ENCODE measurements at regions not wholly inside any gene's neighbourhood (a gene's known extent, or its start where the extent isn't known, plus 50 kb on each side); places are given as distances from the start of the nearest gene placed in this dataset.

- Histone ChIP-seq H4K20me1 (ENCODE audit: insufficient read depth, low read length) (no peaks in the 10 kb centered on the region), H3K4me2 (ENCODE audit: low read depth, low read length) (no peak overlapping the region), H3F3A (ENCODE audit: insufficient read depth, low read length) (no peaks in the 10 kb centered on the region), H3K27ac (ENCODE audit: low read length) (no peak overlapping the region), H3K79me2 (ENCODE audit: low read length) (no peaks in the 10 kb centered on the region), H3K4me3 (ENCODE audit: low read length) (no peak overlapping the region), H3K36me3 (replicated peaks; ENCODE audit: insufficient read depth, low read length) (no peaks in the 10 kb centered on the region), H3K9me2 (replicated peaks; ENCODE audit: insufficient read depth, low read length) (no peaks in the 10 kb centered on the region), H3K4me1 (ENCODE audit: low read length) (no peaks in the 10 kb centered on the region), H3K9me3 (replicated peaks; ENCODE audit: insufficient read depth, low read length) (no peaks in the 10 kb centered on the region), H3K27me3 (replicated peaks; ENCODE audit: insufficient read depth, low read length) (no peaks in the 10 kb centered on the region), H3K9ac (ENCODE audit: low read length) (no peak overlapping the region), H2AFZ (ENCODE audit: low read length) (no peak overlapping the region)
- TF ChIP-seq CTCF (IDR thresholded peaks at IDR 0.05; ENCODE audit: low read length) (no peak), EZH2 (optimal IDR thresholded peaks at IDR 0.05; ENCODE audit: low read depth, low read length) (no peak), EZH2phosphoT487 (IDR thresholded peaks at IDR 0.05; ENCODE audit: low read length) (no peak)
- no peak for DNase-seq
Observed at GRCh38 chr18:46426679-46427047, 230.4 kb downstream of the LOXHD1 start.

All from MM.1S (cell line).